ENCODE measurements at regions not wholly inside any gene's neighbourhood (a gene's known extent, or its start where the extent isn't known, plus 50 kb on each side); places are given as distances from the start of the nearest gene placed in this dataset.

DNA sequence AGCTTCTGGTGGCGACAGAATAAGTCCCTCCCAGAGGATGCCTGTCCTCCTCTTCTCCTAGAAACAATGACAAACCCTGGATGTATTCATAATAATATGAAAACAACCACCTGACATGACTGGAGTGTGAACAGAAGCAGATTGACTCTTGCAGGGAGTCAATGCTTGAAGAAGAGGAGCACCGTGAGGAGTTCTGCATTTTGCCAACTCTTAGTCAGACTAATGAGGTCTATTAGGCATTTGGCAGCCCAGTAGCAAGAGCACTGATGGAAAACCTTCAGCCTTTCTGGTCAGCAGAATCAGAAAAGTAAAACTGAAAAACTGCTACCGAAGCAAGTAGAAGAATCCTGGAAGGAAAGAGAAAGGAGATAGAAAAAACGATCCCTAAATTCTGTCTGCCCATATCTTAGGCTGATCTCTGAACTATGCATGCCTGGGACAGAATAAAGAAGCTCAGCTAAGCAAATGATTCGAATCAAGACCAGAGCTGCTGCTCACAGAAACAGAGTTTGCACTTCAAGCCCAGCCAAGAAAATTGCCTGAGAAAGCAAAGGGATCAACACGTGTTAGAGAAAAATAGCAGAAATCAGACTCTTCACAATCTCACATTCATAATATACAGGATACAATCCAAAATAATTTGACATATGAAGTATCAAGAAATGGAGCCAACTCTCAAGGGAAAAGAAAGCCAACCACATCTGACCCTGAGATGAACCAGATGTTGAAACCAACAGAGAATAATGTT is 69.5 kb upstream of the OSMR start:
- TF ChIP-seq, protein P1, sequence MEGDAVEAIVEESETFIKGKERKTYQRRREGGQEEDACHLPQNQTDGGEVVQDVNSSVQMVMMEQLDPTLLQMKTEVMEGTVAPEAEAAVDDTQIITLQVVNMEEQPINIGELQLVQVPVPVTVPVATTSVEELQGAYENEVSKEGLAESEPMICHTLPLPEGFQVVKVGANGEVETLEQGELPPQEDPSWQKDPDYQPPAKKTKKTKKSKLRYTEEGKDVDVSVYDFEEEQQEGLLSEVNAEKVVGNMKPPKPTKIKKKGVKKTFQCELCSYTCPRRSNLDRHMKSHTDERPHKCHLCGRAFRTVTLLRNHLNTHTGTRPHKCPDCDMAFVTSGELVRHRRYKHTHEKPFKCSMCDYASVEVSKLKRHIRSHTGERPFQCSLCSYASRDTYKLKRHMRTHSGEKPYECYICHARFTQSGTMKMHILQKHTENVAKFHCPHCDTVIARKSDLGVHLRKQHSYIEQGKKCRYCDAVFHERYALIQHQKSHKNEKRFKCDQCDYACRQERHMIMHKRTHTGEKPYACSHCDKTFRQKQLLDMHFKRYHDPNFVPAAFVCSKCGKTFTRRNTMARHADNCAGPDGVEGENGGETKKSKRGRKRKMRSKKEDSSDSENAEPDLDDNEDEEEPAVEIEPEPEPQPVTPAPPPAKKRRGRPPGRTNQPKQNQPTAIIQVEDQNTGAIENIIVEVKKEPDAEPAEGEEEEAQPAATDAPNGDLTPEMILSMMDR (IDR thresholded peaks at IDR 0.05): no peak
- TF ChIP-seq POLR2A (IDR thresholded peaks at IDR 0.05) (no peak), EP300 (IDR thresholded peaks at IDR 0.05) (no peak), POLR2AphosphoS5 (IDR thresholded peaks at IDR 0.05) (no peak)

Data from upper lobe of left lung (tissue), 4 donors.